Testis (tissue), 2 donors: ENCODE measurements at regions not wholly inside any gene's neighbourhood (a gene's known extent, or its start where the extent isn't known, plus 50 kb on each side); places are given as distances from the start of the nearest gene placed in this dataset.

Experiments
- DNase-seq: peaks from one replicate; pipeline ENCODE4 v3.0.0-alpha.2; 2019
- H3K27ac ChIP-seq, 2 donors: fragments of 200-600 bp; sonication (generic); one replicate each; pipeline ENCODE4 v1.5.1; 2019
- H3K27me3 ChIP-seq: fragments of 200-600 bp; sonication (generic); one replicate; pipeline ENCODE4 v1.5.1; 2019
- H3K36me3 ChIP-seq: fragments of 200-600 bp; sonication (generic); one replicate; pipeline ENCODE4 v1.5.1; 2017; ENCODE audit warnings: low read depth; ENCODE audit errors: missing control alignments
- H3K4me1 ChIP-seq: fragments of 200-600 bp; sonication (generic); one replicate; pipeline ENCODE4 v1.5.1; 2019
- H3K4me3 ChIP-seq, 2 donors: fragments of 200-600 bp; sonication (generic); one replicate each; pipeline ENCODE4 v1.5.1; 2017 to 2019
- H3K9me3 ChIP-seq: fragments of 200-600 bp; sonication (generic); one replicate; pipeline ENCODE4 v1.5.1; 2017
- CTCF ChIP-seq, 3 experiments: fragments of 450-650 bp in 2 of 3; fragments of 200-600 bp in 1 of 3; sonication (generic) in 1 of 3; IDR thresholded peaks; one replicate each; pipeline ENCODE4 v1.5.1; 2016 to 2019; ENCODE audit warnings: antibody characterized with exemption in 3 of 3, mild to moderate bottlenecking in 2 of 3, moderate library complexity in 1 of 3
- POLR2A ChIP-seq: fragments of 450-650 bp; IDR thresholded peaks from one replicate; pipeline ENCODE4 v1.6.1; 2017; ENCODE audit warnings: antibody characterized with exemption, mild to moderate bottlenecking, moderate library complexity
- WGBS, 2 donors: methylation state at CpG; one replicate each; pipeline ENCODE4 v1.1.5; 2018; 5-methylcytosine and 5-hydroxymethylcytosine counted together
- intact Hi-C: fragments of 100-400 bp; cut with DNase I; formaldehyde crosslinking; loops from one replicate; pipeline ENCODE4 v1.15.1; 2023; ENCODE audit warnings: low total_unique reads

GRCh38 chr10:77700086-77700485, 62.5 kb upstream of the KCNMA1 start:
- H3K36me3 ChIP-seq = no peaks in the 10 kb centered on the region
- no peak for DNase-seq
- H3K4me3 ChIP-seq = no peak overlapping the region
- no peaks in the 10 kb centered on the region for H3K27me3 ChIP-seq
- TF ChIP-seq CTCF (IDR thresholded peaks at IDR 0.05) (no peak), POLR2A (no peak)
- no peaks in the 10 kb centered on the region for H3K9me3 ChIP-seq
- WGBS, 2 donors = 46 to 55% methylated on average over 1 of the region's 1 CpG
- H3K4me1 ChIP-seq = no peaks in the 10 kb centered on the region
- intact Hi-C loops = no loop called here
- H3K27ac ChIP-seq = no peak overlapping the region

- DNase-seq = no peak
- TF ChIP-seq POLR2A = no peak
- H3K9me3 ChIP-seq = no peaks in the 10 kb centered on the region
These were observed 61.6 kb upstream of the KCNMA1 start for GRCh38 chr10:77699080-77699645.

GRCh38 chr10:77698267-77698931, 60.8 kb upstream of the KCNMA1 start:
- DNase-seq = no peak
- Histone ChIP-seq H3K36me3 (no peaks in the 10 kb centered on the region), H3K27ac (no peak overlapping the region), H3K9me3 (no peaks in the 10 kb centered on the region), H3K4me1 (no peaks in the 10 kb centered on the region), H3K27me3 (no peaks in the 10 kb centered on the region), H3K4me3 (no peak overlapping the region)
- TF ChIP-seq POLR2A (no peak), CTCF (IDR thresholded peaks at IDR 0.05) (no peak)
- intact Hi-C loops = no loop called here
- 81 to 91% methylated on average over 5 of the region's 5 CpGs for WGBS, 2 donors

More at GRCh38 chr10:77699080-77699645, 61.6 kb upstream of the KCNMA1 start:
- H3K4me3 ChIP-seq = no peak overlapping the region
- no peaks in the 10 kb centered on the region for H3K27me3 ChIP-seq
- 70 to 76% methylated on average over 1 of the region's 1 CpG for WGBS, 2 donors
- H3K27ac ChIP-seq = no peak overlapping the region
- no peaks in the 10 kb centered on the region for H3K4me1 ChIP-seq
- H3K36me3 ChIP-seq = no peaks in the 10 kb centered on the region
- intact Hi-C loops = no loop called here

GRCh38 chr10:77696584-77696983, 59.0 kb upstream of the KCNMA1 start:
- Histone ChIP-seq H3K36me3 (no peaks in the 10 kb centered on the region), H3K4me3 (no peak overlapping the region), H3K9me3 (no peaks in the 10 kb centered on the region), H3K27ac (no peak overlapping the region), H3K4me1 (no peaks in the 10 kb centered on the region), H3K27me3 (no peaks in the 10 kb centered on the region)
- TF ChIP-seq POLR2A = no peak
- TF ChIP-seq CTCF (IDR thresholded peaks at IDR 0.05) = no peak
- intact Hi-C loops = no loop called here
- WGBS, 2 donors = 89 to 90% methylated on average over 10 of the region's 10 CpGs
- no peak for DNase-seq

GRCh38 chr10:77695186-77695585, 57.6 kb upstream of the KCNMA1 start:
- DNase-seq = no peak
- Histone ChIP-seq H3K36me3 (no peaks in the 10 kb centered on the region), H3K9me3 (no peaks in the 10 kb centered on the region), H3K27ac (no peak overlapping the region), H3K4me1 (no peaks in the 10 kb centered on the region), H3K4me3 (no peak overlapping the region), H3K27me3 (no peaks in the 10 kb centered on the region)
- intact Hi-C loops = no loop called here
- WGBS, 2 donors = 76 to 80% methylated on average over 1 of the region's 1 CpG
- no peak for TF ChIP-seq POLR2A
- TF ChIP-seq CTCF (IDR thresholded peaks at IDR 0.05) = no peak
